H54 (cell line): ENCODE measurements at regions not wholly inside any gene's neighbourhood (a gene's known extent, or its start where the extent isn't known, plus 50 kb on each side); places are given as distances from the start of the nearest gene placed in this dataset.

ENCODE experiments used
- DNase-seq: peaks from one replicate; pipeline ENCODE4 v3.0.0; 2011; ENCODE audit warnings: low spot score, mixed read lengths; ENCODE audit not compliant: insufficient read length
- FAIRE-seq: peaks from 3 replicates; lab custom pipeline; 2011; peaks lifted over from hg19 to GRCh38; lab: Jason Lieb, UNC
- POLR2A ChIP-seq: IDR thresholded peaks from 2 replicates; pipeline ENCODE4 v1.6.1; 2011; ENCODE audit warnings: low read depth, mild to moderate bottlenecking, low read length

DNA sequence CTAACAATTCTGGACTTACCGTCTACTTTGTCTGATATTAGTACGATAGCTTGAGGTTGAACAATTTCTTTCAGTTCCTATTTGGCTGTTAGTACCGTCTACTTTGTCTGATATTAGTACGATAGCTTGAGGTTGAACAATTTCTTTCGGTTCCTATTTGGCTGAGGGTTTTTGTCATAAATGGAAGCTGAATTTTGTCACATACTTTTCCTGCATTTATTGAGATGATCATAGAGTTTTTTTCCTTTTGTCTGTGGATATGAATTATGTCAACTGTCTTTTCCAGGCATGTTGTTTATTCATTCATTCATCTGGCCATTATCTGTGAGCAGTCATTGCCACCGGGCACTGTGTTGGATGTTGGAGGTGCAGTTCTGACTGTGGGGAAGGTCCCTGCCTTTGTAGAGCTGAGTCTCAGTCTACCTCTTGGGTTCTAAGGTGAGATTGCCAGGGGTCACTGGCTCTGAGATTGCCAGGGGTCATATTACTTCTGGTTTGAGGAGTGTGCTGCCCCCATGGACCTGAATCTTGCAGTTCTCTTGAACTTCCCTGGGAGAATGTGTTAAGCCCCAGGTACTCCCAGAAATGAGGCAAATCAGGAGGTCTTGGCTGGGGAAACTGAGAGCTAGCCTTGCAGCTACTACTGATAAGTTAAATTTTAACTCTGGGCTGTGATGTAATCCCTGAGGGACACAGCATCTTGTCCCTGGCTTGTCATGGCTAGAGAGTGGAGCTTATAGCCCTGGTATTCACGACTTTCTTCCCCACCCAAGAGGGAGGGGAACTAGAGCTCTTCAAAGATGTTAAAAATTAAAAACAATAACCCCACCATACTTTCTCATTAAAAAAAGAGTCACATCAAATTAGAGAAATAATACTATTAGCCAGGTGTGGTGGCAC is 89.1 kb upstream of the MBOAT2 start:
- FAIRE-seq (no peak), DNase-seq (no peak)
- no peak for TF ChIP-seq POLR2A

DNA sequence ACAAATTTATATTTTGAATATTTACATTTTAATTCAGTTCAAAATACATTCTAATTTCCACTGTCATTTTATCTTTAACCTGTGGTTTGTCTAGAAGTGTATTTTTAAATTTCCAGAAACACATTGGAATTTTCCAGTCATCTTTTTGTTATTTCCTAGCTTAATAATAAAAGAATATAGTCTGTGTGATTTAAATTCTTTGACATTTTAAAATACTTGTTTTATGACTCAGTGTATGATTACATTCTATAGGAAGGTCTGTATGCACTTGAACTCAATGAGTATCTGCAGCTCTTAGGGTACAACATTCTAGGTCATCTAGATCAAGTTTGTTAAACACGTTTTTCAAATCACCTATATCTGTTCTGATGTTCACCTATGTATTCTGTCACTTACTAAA is 88.3 kb upstream of the MBOAT2 start:
- FAIRE-seq (peak; percentile 82), DNase-seq (no peak)
- no peak for TF ChIP-seq POLR2A

DNA sequence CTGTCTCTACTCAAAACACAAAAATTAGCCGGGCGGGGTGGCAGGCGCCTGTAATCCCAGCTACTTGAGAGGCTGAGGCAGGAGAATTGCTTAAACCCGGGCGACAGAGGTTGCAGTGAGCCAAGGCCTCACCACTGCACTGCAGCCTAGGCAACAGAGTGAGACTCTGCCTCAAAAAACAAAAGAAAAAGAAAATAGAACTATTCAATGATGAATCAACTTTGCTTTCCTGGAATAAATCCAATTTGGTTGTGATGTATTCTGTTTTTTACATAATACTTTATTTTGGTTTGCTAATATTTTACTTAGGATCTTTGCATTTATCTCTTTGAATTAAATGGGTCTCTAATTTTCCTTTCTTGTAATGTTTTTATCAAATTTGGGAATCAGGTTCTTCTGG is 86.3 kb upstream of the MBOAT2 start:
- FAIRE-seq (no peak), DNase-seq (no peak)
- TF ChIP-seq POLR2A, result no peak

DNA sequence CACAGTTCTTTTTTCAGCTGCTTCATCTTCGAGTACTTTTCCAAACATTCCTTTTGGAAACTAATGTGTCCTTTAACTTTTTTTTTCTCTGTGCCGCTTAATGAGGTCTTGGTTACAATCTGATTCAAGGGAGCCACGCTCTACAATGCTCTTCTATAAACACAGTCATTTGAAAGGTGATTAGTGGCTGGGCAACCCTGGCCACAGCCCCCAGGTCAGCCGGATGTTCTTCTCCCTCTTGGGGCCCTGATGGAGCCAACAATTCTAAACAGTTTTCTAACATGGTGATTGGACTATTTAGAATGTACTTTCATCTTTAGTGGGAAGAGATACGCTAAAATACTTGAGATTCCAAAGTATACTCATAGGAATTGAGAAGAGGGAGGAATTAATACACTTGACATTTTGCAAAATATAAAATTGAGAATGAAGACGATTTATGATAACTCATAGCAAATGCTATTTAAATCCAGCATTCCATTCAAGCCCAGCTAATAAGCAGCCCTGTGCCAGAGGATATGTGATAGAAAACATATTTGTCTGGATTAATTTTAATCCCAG is 83.7 kb upstream of the MBOAT2 start:
- TF ChIP-seq POLR2A, result no peak
- FAIRE-seq, result peak; percentile 15
- no peak for DNase-seq

- FAIRE-seq (peak; percentile 6), DNase-seq (no peak)
- no peak for TF ChIP-seq POLR2A
Observed at GRCh38 chr2:9086465-9086864, 83.0 kb upstream of the MBOAT2 start.

- TF ChIP-seq POLR2A, result no peak
- no peak for FAIRE-seq
- no peak for DNase-seq
Observed at GRCh38 chr2:9085353-9085752, 81.9 kb upstream of the MBOAT2 start.

DNA sequence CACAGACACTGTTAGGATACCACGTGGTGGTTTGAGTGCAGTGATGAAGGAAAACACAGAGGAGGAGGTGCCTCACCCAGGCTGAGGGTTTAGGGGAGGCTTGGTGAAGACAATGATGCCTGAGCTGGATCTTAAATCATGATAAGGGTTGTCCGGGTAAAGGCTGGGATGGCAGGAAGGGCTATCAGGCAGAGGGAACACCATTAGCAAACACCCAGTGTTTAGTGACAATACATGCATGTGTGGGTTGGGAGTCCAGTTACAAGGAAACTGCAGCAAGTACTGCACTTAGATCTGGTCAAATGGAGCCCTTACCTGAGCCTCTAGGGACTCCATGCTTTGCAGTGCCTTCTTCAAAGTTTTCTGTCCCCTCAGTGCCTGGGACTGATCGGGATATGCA is 79.8 kb upstream of the MBOAT2 start:
- FAIRE-seq (no peak), DNase-seq (no peak)
- no peak for TF ChIP-seq POLR2A

DNA sequence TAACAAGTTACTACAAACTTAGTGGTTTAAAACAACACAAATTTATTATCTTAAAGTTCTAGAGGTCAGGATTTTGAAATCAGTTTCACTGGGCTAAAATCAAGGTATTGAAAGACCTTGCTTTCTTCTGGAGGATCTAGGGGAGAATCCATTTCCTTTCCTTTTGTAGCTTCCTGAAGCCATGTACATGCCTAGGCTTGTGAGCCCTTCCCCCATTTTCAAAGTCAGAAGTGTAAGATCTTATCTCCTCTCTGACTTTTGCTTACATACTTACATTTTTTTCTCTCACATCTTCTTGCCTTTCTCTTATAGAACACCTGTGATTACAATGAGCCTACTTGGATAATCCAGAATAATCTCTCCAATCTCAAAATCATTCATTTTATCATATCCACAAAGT is 78.7 kb upstream of the MBOAT2 start:
- no peak for FAIRE-seq
- DNase-seq, result no peak
- no peak for TF ChIP-seq POLR2A

- DNase-seq (no peak), FAIRE-seq (no peak)
- TF ChIP-seq POLR2A, result no peak
Observed at GRCh38 chr2:9081750-9082149, 78.3 kb upstream of the MBOAT2 start.

GRCh38 chr2:9078405-9078804 is 74.9 kb upstream of the MBOAT2 start:
- no peak for DNase-seq
- no peak for FAIRE-seq
- TF ChIP-seq POLR2A, result no peak

GRCh38 chr2:9077691-9078090 is 74.2 kb upstream of the MBOAT2 start:
- no peak for DNase-seq
- no peak for TF ChIP-seq POLR2A
- FAIRE-seq, result no peak

DNA sequence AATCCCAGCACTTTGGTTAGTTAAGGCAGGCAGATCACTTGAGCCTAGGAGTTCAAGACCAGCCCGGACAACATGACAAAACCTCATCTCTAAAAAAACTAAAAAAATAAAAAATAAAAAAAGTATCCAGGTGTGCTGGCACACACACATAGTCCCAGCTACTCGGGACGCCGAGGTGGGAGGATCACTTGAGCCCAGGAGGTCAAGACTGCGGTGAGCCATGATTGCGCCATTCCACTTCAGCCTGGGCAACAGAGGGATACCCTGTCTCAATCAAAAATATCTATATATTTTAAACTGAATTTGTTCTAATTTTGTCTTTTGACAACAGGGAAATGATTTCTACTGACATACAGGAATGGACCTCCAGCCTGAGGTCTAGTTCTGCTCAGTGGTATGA is 73.3 kb upstream of the MBOAT2 start:
- no peak for FAIRE-seq
- no peak for DNase-seq
- TF ChIP-seq POLR2A, result no peak

DNA sequence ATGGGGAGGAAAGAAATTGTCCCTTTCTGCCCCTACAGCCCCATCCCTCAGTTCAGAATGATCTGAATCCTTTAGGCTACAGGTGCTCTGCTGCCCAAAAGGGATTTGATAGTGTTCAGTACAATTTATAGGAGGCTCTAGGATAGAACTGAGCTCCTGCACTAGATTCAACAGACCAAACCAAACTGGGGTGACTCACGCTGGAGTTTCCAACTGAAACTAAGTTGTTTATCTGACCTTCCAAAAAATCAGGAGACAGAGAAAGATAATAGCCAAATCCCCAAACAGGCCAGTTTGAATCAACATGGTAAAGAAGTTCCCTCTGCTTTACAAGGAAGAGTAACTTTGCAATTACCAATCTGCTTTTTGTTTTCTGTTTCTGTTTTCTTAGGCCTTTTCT is 72.7 kb upstream of the MBOAT2 start:
- TF ChIP-seq POLR2A, result no peak
- DNase-seq (no peak), FAIRE-seq (no peak)

DNA sequence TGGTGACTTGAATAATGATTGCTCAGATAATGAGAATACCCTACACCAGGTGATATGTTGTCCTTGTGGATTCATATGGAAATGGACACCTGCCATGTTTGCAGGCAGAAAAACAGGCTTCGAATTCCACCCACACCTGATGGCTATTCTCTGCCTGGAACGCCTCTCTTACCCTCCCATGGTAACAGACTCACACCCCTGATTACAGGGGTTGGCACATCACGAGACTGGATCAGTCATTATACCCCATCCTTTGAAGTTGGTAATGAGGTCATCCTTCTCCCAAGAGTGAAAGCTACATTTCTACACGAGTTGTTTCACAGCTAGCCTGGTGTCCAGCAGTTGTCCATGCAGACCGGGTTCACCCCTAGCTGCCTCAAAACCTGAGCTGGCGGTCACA is 71.4 kb upstream of the MBOAT2 start:
- no peak for DNase-seq
- FAIRE-seq, result no peak
- TF ChIP-seq POLR2A, result no peak

DNA sequence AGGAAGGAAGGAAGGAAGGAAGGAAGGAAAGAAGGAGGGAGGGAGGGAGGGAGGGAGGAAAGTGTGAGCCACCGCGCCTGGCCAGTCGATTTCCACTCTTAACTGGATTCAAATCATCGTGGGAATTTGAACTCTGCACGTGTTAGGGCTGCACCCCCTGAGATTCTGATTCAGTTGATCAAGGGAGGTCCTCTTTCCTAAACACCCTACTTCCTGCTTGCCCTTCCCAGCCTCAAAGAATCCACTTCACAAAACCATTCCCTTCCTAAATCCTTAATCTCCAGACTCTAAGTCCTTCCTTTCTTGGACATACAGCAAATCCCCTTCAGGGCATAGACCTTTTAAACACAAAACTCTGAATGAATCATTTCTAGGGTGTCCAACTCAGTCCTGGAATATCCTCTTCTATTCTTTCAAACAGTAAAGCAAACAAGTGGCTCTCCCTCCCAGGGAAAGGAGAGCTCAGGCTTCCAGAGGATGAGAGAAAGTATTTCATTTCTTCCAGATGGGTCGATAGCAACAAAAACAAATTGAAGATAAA is 68.2 kb upstream of the MBOAT2 start:
- FAIRE-seq (peak; percentile 15), DNase-seq (no peak)
- no peak for TF ChIP-seq POLR2A

GRCh38 chr2:9071032-9071431 is 67.5 kb upstream of the MBOAT2 start:
- DNase-seq, result peak; percentile 68
- no peak for TF ChIP-seq POLR2A
- peak; percentile 100 for FAIRE-seq
